GM23338 (cell line): ENCODE measurements at regions not wholly inside any gene's neighbourhood (a gene's known extent, or its start where the extent isn't known, plus 50 kb on each side); places are given as distances from the start of the nearest gene placed in this dataset.

Experiments used
- ATAC-seq: fragments of 200-7000 bp; cut with Tn5 transposase; 3 replicates; pipeline ENCODE4 v1.9.1; 2020
- DNase-seq: peaks from one replicate; pipeline ENCODE4 v3.0.0-alpha.2; 2015; ENCODE audit warnings: low spot score
- H2AFZ ChIP-seq: fragments of 200-600 bp; sonication (generic); 2 replicates; pipeline ENCODE4 v1.8.0; 2016; ENCODE audit warnings: antibody characterized with exemption, mild to moderate bottlenecking, moderate library complexity
- H3F3A ChIP-seq: fragments of 200-600 bp; sonication (generic); replicated peaks from 2 replicates; pipeline ENCODE4 v1.8.0; 2017; ENCODE audit warnings: antibody characterized with exemption, mixed run types, low read depth
- H3K27ac ChIP-seq: fragments of 200-600 bp; sonication (generic); 2 replicates; pipeline ENCODE4 v1.6.1; 2016; ENCODE audit warnings: low read depth
- H3K27me3 ChIP-seq: fragments of 200-600 bp; sonication (generic); 2 replicates; pipeline ENCODE4 v1.8.0; 2016; ENCODE audit warnings: mild to moderate bottlenecking, mixed run types, moderate library complexity; ENCODE audit not compliant: insufficient read depth
- H3K36me3 ChIP-seq: fragments of 200-600 bp; sonication (generic); 2 replicates; pipeline ENCODE4 v1.8.0; 2016; ENCODE audit warnings: mild to moderate bottlenecking; ENCODE audit not compliant: insufficient read depth
- H3K4me1 ChIP-seq: fragments of 200-600 bp; sonication (generic); 2 replicates; pipeline ENCODE4 v1.8.0; 2016; ENCODE audit warnings: mild to moderate bottlenecking, moderate library complexity; ENCODE audit not compliant: insufficient read depth
- H3K4me2 ChIP-seq: fragments of 200-600 bp; sonication (generic); 2 replicates; pipeline ENCODE4 v1.7.1; 2017; ENCODE audit warnings: mixed run types
- H3K4me3 ChIP-seq: fragments of 200-600 bp; sonication (generic); 2 replicates; pipeline ENCODE4 v1.6.1; 2016; ENCODE audit warnings: mixed run types
- H3K79me2 ChIP-seq: fragments of 200-600 bp; sonication (generic); replicated peaks from 2 replicates; pipeline ENCODE4 v1.8.0; 2017; ENCODE audit warnings: mild to moderate bottlenecking; ENCODE audit not compliant: insufficient read depth
- H3K9me2 ChIP-seq: fragments of 200-600 bp; sonication (generic); 2 replicates; pipeline ENCODE4 v1.8.0; 2017; ENCODE audit not compliant: insufficient read depth
- H4K20me1 ChIP-seq: fragments of 200-600 bp; sonication (generic); replicated peaks from 2 replicates; pipeline ENCODE4 v1.8.0; 2017; ENCODE audit warnings: mild to moderate bottlenecking; ENCODE audit not compliant: insufficient read depth
- H3K27ac Mint-ChIP-seq: 2 replicates; pipeline ENCODE4 v1.8.0; 2020; ENCODE audit warnings: inconsistent platforms, mild to moderate bottlenecking, moderate library complexity, mixed read lengths
- H3K27me3 Mint-ChIP-seq: 3 replicates; pipeline ENCODE4 v1.8.0; 2022; ENCODE audit warnings: low read depth, mild to moderate bottlenecking, moderate library complexity, mixed read lengths, inconsistent platforms; ENCODE audit not compliant: insufficient read depth, poor library complexity
- H3K36me3 Mint-ChIP-seq: 3 replicates; pipeline ENCODE4 v1.8.0; 2021; ENCODE audit warnings: low read depth, mild to moderate bottlenecking, inconsistent platforms, moderate library complexity, mixed read lengths
- H3K4me1 Mint-ChIP-seq: 3 replicates; pipeline ENCODE4 v1.8.0; 2020; ENCODE audit warnings: mild to moderate bottlenecking, inconsistent platforms, mixed read lengths
- H3K4me3 Mint-ChIP-seq: 3 replicates; pipeline ENCODE4 v1.8.0; 2021; ENCODE audit warnings: moderate library complexity, mild to moderate bottlenecking, inconsistent platforms, mixed read lengths
- H3K9me3 Mint-ChIP-seq: 3 replicates; pipeline ENCODE4 v1.8.0; 2020; ENCODE audit warnings: moderate library complexity, mild to moderate bottlenecking, inconsistent platforms, mixed read lengths
- CREB1 ChIP-seq: fragments of 250-450 bp; sonication (Bioruptor Pico); IDR thresholded peaks from 2 replicates; pipeline ENCODE4 v1.5.0; 2020; ENCODE audit warnings: low read depth, mild to moderate bottlenecking, moderate library complexity
- EZH2 ChIP-seq: fragments of 200-600 bp; sonication (generic); IDR thresholded peaks from one replicate; pipeline ENCODE4 v1.8.0; 2017; ENCODE audit warnings: antibody characterized with exemption, mild to moderate bottlenecking, low read depth; ENCODE audit not compliant: unreplicated experiment
- JUNB ChIP-seq: IDR thresholded peaks from one replicate; pipeline ENCODE4 v1.6.1; 2016; ENCODE audit warnings: antibody characterized with exemption; ENCODE audit not compliant: unreplicated experiment
- NANOG ChIP-seq: IDR thresholded peaks from 2 replicates; pipeline ENCODE4 v1.6.1; 2016; ENCODE audit warnings: antibody characterized with exemption, borderline replicate concordance
- POLR2AphosphoS5 ChIP-seq: IDR thresholded peaks from 2 replicates; pipeline ENCODE4 v1.6.1; 2016; ENCODE audit warnings: antibody characterized with exemption, low read depth
- ZNF114 ChIP-seq: fragments of 250-450 bp; sonication (Bioruptor Pico); IDR thresholded peaks from 2 replicates; pipeline ENCODE4 v1.5.0; 2020; ENCODE audit warnings: mild to moderate bottlenecking, moderate library complexity
- ZNF331 ChIP-seq: fragments of 250-450 bp; sonication (Bioruptor Pico); IDR thresholded peaks from 2 replicates; pipeline ENCODE4 v1.5.0; 2020; ENCODE audit warnings: low read depth, mild to moderate bottlenecking, moderate library complexity
- TF ChIP-seq, protein P1 (sequence below): fragments of 250-450 bp; sonication (Bioruptor Pico); IDR thresholded peaks from 2 replicates; pipeline ENCODE4 v1.5.0; 2020; ENCODE audit warnings: mild to moderate bottlenecking, moderate library complexity
- TF ChIP-seq, protein P2 (sequence below): IDR thresholded peaks from 2 replicates; pipeline ENCODE4 v1.6.1; 2016; ENCODE audit warnings: antibody characterized with exemption
- TF ChIP-seq, protein P3 (sequence below): IDR thresholded peaks from one replicate; pipeline ENCODE4 v1.6.1; 2018; ENCODE audit warnings: antibody characterized with exemption; ENCODE audit not compliant: unreplicated experiment

DNA sequence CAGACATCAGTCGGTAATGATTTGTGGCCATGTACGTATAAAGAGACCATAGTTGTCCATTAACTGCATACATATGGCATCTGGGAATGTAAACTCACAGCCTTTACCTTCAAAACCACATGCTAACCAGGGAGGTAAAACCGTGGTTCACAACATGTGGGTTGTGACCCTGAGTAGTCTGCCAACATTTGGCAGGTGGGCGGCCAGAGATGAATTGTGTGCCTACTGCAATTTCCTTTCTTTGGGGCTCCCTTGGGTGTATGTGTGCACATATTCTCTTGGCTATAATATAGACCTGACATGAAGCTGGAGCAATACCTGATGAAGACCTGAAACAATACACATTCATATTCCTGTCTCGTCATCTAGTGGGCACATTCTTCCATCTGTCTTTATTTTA, 396.0 kb downstream of the MLLT3 start:
- no peaks in the 10 kb centered on the region for H4K20me1 ChIP-seq
- H3K27ac ChIP-seq, result no peak overlapping the region
- no peak for DNase-seq
- no peaks in the 10 kb centered on the region for H3K27me3 Mint-ChIP-seq
- no peak for ATAC-seq
- peaks cover 6% of the 10 kb centered on the region for H3K4me1 Mint-ChIP-seq
- TF ChIP-seq JUNB (no peak), NANOG (no peak), CREB1 (CRISPR knock-in tag) (no peak), POLR2AphosphoS5 (no peak), ZNF114 (CRISPR knock-in tag) (no peak), ZNF331 (CRISPR knock-in tag) (no peak), EZH2 (no peak)
- TF ChIP-seq, protein P1, sequence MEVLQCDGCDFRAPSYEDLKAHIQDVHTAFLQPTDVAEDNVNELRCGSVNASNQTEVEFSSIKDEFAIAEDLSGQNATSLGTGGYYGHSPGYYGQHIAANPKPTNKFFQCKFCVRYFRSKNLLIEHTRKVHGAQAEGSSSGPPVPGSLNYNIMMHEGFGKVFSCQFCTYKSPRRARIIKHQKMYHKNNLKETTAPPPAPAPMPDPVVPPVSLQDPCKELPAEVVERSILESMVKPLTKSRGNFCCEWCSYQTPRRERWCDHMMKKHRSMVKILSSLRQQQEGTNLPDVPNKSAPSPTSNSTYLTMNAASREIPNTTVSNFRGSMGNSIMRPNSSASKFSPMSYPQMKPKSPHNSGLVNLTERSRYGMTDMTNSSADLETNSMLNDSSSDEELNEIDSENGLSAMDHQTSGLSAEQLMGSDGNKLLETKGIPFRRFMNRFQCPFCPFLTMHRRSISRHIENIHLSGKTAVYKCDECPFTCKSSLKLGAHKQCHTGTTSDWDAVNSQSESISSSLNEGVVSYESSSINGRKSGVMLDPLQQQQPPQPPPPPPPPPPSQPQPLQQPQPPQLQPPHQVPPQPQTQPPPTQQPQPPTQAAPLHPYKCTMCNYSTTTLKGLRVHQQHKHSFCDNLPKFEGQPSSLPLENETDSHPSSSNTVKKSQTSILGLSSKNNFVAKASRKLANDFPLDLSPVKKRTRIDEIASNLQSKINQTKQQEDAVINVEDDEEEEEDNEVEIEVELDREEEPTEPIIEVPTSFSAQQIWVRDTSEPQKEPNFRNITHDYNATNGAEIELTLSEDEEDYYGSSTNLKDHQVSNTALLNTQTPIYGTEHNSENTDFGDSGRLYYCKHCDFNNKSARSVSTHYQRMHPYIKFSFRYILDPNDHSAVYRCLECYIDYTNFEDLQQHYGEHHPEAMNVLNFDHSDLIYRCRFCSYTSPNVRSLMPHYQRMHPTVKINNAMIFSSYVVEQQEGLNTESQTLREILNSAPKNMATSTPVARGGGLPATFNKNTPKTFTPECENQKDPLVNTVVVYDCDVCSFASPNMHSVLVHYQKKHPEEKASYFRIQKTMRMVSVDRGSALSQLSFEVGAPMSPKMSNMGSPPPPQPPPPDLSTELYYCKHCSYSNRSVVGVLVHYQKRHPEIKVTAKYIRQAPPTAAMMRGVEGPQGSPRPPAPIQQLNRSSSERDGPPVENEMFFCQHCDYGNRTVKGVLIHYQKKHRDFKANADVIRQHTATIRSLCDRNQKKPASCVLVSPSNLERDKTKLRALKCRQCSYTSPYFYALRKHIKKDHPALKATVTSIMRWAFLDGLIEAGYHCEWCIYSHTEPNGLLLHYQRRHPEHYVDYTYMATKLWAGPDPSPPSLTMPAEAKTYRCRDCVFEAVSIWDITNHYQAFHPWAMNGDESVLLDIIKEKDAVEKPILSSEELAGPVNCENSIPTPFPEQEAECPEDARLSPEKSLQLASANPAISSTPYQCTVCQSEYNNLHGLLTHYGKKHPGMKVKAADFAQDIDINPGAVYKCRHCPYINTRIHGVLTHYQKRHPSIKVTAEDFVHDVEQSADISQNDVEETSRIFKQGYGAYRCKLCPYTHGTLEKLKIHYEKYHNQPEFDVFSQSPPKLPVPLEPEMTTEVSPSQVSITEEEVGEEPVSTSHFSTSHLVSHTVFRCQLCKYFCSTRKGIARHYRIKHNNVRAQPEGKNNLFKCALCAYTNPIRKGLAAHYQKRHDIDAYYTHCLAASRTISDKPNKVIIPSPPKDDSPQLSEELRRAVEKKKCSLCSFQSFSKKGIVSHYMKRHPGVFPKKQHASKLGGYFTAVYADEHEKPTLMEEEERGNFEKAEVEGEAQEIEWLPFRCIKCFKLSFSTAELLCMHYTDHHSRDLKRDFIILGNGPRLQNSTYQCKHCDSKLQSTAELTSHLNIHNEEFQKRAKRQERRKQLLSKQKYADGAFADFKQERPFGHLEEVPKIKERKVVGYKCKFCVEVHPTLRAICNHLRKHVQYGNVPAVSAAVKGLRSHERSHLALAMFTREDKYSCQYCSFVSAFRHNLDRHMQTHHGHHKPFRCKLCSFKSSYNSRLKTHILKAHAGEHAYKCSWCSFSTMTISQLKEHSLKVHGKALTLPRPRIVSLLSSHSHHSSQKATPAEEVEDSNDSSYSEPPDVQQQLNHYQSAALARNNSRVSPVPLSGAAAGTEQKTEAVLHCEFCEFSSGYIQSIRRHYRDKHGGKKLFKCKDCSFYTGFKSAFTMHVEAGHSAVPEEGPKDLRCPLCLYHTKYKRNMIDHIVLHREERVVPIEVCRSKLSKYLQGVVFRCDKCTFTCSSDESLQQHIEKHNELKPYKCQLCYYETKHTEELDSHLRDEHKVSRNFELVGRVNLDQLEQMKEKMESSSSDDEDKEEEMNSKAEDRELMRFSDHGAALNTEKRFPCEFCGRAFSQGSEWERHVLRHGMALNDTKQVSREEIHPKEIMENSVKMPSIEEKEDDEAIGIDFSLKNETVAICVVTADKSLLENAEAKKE, result no peak
- TF ChIP-seq, protein P2, sequence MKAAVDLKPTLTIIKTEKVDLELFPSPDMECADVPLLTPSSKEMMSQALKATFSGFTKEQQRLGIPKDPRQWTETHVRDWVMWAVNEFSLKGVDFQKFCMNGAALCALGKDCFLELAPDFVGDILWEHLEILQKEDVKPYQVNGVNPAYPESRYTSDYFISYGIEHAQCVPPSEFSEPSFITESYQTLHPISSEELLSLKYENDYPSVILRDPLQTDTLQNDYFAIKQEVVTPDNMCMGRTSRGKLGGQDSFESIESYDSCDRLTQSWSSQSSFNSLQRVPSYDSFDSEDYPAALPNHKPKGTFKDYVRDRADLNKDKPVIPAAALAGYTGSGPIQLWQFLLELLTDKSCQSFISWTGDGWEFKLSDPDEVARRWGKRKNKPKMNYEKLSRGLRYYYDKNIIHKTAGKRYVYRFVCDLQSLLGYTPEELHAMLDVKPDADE, result no peak
- TF ChIP-seq, protein P3, sequence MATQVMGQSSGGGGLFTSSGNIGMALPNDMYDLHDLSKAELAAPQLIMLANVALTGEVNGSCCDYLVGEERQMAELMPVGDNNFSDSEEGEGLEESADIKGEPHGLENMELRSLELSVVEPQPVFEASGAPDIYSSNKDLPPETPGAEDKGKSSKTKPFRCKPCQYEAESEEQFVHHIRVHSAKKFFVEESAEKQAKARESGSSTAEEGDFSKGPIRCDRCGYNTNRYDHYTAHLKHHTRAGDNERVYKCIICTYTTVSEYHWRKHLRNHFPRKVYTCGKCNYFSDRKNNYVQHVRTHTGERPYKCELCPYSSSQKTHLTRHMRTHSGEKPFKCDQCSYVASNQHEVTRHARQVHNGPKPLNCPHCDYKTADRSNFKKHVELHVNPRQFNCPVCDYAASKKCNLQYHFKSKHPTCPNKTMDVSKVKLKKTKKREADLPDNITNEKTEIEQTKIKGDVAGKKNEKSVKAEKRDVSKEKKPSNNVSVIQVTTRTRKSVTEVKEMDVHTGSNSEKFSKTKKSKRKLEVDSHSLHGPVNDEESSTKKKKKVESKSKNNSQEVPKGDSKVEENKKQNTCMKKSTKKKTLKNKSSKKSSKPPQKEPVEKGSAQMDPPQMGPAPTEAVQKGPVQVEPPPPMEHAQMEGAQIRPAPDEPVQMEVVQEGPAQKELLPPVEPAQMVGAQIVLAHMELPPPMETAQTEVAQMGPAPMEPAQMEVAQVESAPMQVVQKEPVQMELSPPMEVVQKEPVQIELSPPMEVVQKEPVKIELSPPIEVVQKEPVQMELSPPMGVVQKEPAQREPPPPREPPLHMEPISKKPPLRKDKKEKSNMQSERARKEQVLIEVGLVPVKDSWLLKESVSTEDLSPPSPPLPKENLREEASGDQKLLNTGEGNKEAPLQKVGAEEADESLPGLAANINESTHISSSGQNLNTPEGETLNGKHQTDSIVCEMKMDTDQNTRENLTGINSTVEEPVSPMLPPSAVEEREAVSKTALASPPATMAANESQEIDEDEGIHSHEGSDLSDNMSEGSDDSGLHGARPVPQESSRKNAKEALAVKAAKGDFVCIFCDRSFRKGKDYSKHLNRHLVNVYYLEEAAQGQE, result no peak
- H2AFZ ChIP-seq, result no peak overlapping the region
- H3K27ac Mint-ChIP-seq, result no peak overlapping the region
- H3K27me3 ChIP-seq, result no peaks in the 10 kb centered on the region
- no peaks in the 10 kb centered on the region for H3K9me2 ChIP-seq
- H3F3A ChIP-seq, result no peaks in the 10 kb centered on the region
- no peak overlapping the region for H3K4me2 ChIP-seq
- H3K4me1 ChIP-seq, result no peaks in the 10 kb centered on the region
- no peak overlapping the region for H3K4me3 ChIP-seq
- H3K4me3 Mint-ChIP-seq, result no peak overlapping the region
- H3K9me3 Mint-ChIP-seq, result peaks cover 4% of the 10 kb centered on the region; the same call in 2 of the 3 replicates
- H3K36me3 Mint-ChIP-seq, result no peaks in the 10 kb centered on the region; the same call in 2 of the 3 replicates
- no peaks in the 10 kb centered on the region for H3K79me2 ChIP-seq
- H3K36me3 ChIP-seq, result no peaks in the 10 kb centered on the region
